Subcutaneous abdominal adipose tissue (tissue), 5 donors: ENCODE measurements at regions not wholly inside any gene's neighbourhood (a gene's known extent, or its start where the extent isn't known, plus 50 kb on each side); places are given as distances from the start of the nearest gene placed in this dataset.

Experiments used
- H3K27ac ChIP-seq: one replicate; pipeline ENCODE4 v1.7.0; 2013; ENCODE audit warnings: low read depth, mild to moderate bottlenecking, inconsistent platforms, low read length, moderate library complexity
- H3K27me3 ChIP-seq, 5 donors: one replicate each; pipeline ENCODE4 v1.7.0; 2013; ENCODE audit warnings: low read length in 5 of 5, inconsistent platforms in 1 of 5; ENCODE audit not compliant: control insufficient read depth in 5 of 5, insufficient read depth in 4 of 5
- H3K36me3 ChIP-seq, 5 donors: one replicate each; pipeline ENCODE4 v1.7.0; 2013; ENCODE audit warnings: low read length in 5 of 5; ENCODE audit not compliant: control insufficient read depth in 5 of 5, insufficient read depth in 5 of 5
- H3K4me1 ChIP-seq, 5 donors: one replicate each; pipeline ENCODE4 v1.7.0; 2013; ENCODE audit warnings: low read length in 5 of 5, mild to moderate bottlenecking in 3 of 5, moderate library complexity in 1 of 5; ENCODE audit not compliant: control insufficient read depth in 5 of 5, insufficient read depth in 5 of 5
- H3K4me3 ChIP-seq, 5 donors: one replicate each; pipeline ENCODE4 v1.7.0; 2013; ENCODE audit warnings: low read length in 5 of 5, low read depth in 1 of 5
- H3K9ac ChIP-seq, 5 donors: one replicate each; pipeline ENCODE4 v1.7.0; 2013; ENCODE audit warnings: low read length in 5 of 5, mild to moderate bottlenecking in 4 of 5, moderate library complexity in 3 of 5
- H3K9me3 ChIP-seq, 5 donors: one replicate each; pipeline ENCODE4 v1.7.0; 2013; ENCODE audit warnings: low read length in 5 of 5; ENCODE audit not compliant: control insufficient read depth in 5 of 5
- donor health status: healthy.
- donor health status: healthy.
- donor health status: healthy.
- donor health status: healthy.
- donor health status: healthy.

- Histone ChIP-seq H3K27me3 (no peaks in the 10 kb centered on the region), H3K27ac (no peak overlapping the region), H3K4me1 (peaks cover 0 to 13% (median 0%) of the 10 kb centered on the region in 5 donors), H3K4me3 (no peak overlapping the region), H3K36me3 (no peaks in the 10 kb centered on the region), H3K9ac (no peak overlapping the region), H3K9me3 (no peaks in the 10 kb centered on the region)
Measured at GRCh38 chr4:126775485-126776106, 857.2 kb upstream of the INTU start.

DNA sequence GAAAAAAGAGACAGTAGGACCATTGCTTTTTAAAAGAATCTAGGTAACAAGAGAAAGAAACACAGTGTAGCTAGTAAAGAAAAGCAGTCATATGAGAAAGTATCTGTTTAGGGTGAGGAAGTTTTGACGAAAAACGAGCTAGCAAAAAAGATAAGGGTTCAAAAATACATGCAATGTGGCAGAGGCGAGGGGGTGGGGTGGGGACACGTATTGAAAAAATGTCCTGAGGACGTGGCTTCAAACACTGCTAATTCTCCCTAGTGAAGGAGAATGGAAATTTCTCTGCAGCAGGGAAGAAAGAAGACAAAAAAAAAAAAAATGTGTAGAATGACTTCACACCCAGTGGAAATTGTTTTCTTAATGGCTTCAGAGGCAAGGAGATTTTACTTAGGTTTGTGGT lies 856.4 kb upstream of the INTU start:
- Histone ChIP-seq H3K9me3 (no peaks in the 10 kb centered on the region), H3K4me1 (peaks cover 0 to 13% (median 0%) of the 10 kb centered on the region in 5 donors), H3K4me3 (no peak overlapping the region), H3K27me3 (no peaks in the 10 kb centered on the region), H3K9ac (no peak overlapping the region), H3K27ac (no peak overlapping the region), H3K36me3 (no peaks in the 10 kb centered on the region)

GRCh38 chr4:126777649-126778048 lies 855.1 kb upstream of the INTU start:
- no peak overlapping the region for H3K4me3 ChIP-seq
- no peaks in the 10 kb centered on the region for H3K36me3 ChIP-seq
- H3K4me1 ChIP-seq, result peaks cover 0 to 13% (median 0%) of the 10 kb centered on the region in 5 donors
- H3K27me3 ChIP-seq, result no peaks in the 10 kb centered on the region
- H3K9me3 ChIP-seq, result no peaks in the 10 kb centered on the region
- no peak overlapping the region for H3K27ac ChIP-seq
- H3K9ac ChIP-seq, result no peak overlapping the region

DNA sequence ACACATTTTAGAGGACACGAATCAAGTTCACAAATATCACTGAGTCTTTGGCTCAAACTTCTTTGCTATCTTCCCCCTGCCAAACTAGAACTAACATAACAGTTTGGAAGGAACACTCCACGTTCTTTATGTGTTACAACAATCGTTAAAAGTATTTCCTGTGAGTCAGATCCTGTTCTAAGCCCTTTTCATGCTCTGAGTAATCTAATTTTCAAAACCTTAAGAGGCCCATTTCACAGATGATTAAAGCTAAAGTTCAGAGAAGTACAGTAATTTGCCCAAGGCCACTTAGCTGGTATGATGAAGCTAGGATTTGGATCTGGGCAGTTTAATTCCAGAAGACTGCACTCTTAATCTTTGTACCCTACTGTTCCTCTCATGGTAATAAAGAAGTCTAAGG lies 854.4 kb upstream of the INTU start:
- H3K4me1 ChIP-seq, result peaks cover 0 to 13% (median 0%) of the 10 kb centered on the region in 5 donors
- H3K4me3 ChIP-seq, result no peak overlapping the region
- no peak overlapping the region for H3K9ac ChIP-seq
- no peaks in the 10 kb centered on the region for H3K9me3 ChIP-seq
- H3K27ac ChIP-seq, result no peak overlapping the region
- H3K27me3 ChIP-seq, result no peaks in the 10 kb centered on the region
- H3K36me3 ChIP-seq, result no peaks in the 10 kb centered on the region

- H3K9ac ChIP-seq, result peak overlapping the region in 1 of 5 donors; percentile 68
- H3K4me3 ChIP-seq, result peak overlapping the region in 2 of 5 donors; percentile 61 to 71
- no peaks in the 10 kb centered on the region for H3K27me3 ChIP-seq
- no peaks in the 10 kb centered on the region for H3K9me3 ChIP-seq
- H3K36me3 ChIP-seq, result no peaks in the 10 kb centered on the region
- H3K4me1 ChIP-seq, result peaks cover 0 to 13% (median 0%) of the 10 kb centered on the region in 5 donors
- H3K27ac ChIP-seq, result no peak overlapping the region
Measured at GRCh38 chr4:126779001-126779400, 853.8 kb upstream of the INTU start.

DNA sequence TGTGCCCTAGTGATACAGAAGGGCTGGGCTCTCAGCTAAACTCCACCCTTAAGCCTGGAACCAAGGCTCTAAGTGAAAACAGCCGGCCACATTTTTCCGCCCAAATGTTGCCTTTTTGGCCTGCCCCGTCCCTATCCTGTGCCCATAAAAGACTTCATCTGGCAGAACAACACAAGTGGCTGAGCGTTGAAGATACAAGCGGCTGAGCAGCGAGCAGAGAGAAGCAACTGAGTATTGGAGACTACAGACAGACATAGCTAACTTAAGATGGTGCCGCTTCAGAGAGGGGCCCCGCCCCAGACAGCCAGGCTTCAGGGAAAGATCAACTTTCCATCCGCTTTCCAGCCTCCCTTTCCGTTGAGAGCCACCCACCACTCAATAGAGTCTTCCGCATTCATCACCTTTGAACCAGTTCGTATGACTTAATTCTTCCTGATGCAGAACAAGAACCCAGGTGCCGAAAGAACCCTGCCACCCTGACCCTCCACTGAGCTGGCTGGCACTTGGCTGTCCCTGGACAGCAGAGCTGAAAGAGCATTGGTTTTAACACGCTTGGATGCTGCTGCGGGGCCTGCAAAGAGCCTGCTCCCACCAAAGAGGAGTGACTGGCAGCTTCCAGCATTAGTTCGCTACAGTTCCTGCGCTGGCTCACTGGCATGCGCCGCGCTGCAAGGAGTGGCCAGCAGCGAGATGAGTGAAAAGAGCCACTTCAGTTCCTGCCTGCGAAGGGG lies 853.2 kb upstream of the INTU start:
- Histone ChIP-seq H3K9me3 (no peaks in the 10 kb centered on the region), H3K27me3 (no peaks in the 10 kb centered on the region), H3K27ac (peak overlapping the region; percentile 27), H3K4me3 (peak overlapping the region; percentile 37 to 71 (median 59)), H3K9ac (peak overlapping the region in 3 of 5 donors; percentile 52 to 68 (median 62)), H3K4me1 (peaks cover 0 to 13% (median 0%) of the 10 kb centered on the region in 5 donors), H3K36me3 (no peaks in the 10 kb centered on the region)

- Histone ChIP-seq H3K27ac (no peak overlapping the region), H3K27me3 (no peaks in the 10 kb centered on the region), H3K9ac (no peak overlapping the region), H3K36me3 (no peaks in the 10 kb centered on the region), H3K4me1 (peaks cover 0 to 13% (median 0%) of the 10 kb centered on the region in 5 donors), H3K9me3 (no peaks in the 10 kb centered on the region), H3K4me3 (no peak overlapping the region)
Measured at GRCh38 chr4:126783191-126783590, 849.6 kb upstream of the INTU start.

GRCh38 chr4:126784966-126785580 lies 847.7 kb upstream of the INTU start:
- H3K9me3 ChIP-seq, result no peaks in the 10 kb centered on the region
- no peak overlapping the region for H3K27ac ChIP-seq
- peaks cover 0 to under 1% (median 0%) of the 10 kb centered on the region in 5 donors for H3K4me1 ChIP-seq

GRCh38 chr4:126790633-126791032 lies 842.1 kb upstream of the INTU start:
- H3K27me3 ChIP-seq, result no peaks in the 10 kb centered on the region
- H3K27ac ChIP-seq, result no peak overlapping the region
- no peaks in the 10 kb centered on the region for H3K36me3 ChIP-seq
- no peaks in the 10 kb centered on the region for H3K4me1 ChIP-seq
- H3K9me3 ChIP-seq, result no peaks in the 10 kb centered on the region
- no peak overlapping the region for H3K4me3 ChIP-seq
- H3K9ac ChIP-seq, result no peak overlapping the region

More at GRCh38 chr4:126784966-126785580, 847.7 kb upstream of the INTU start:
- no peak overlapping the region for H3K9ac ChIP-seq
- no peak overlapping the region for H3K4me3 ChIP-seq
- H3K27me3 ChIP-seq, result no peaks in the 10 kb centered on the region
- H3K36me3 ChIP-seq, result no peaks in the 10 kb centered on the region

- no peaks in the 10 kb centered on the region for H3K9me3 ChIP-seq
Measured at GRCh38 chr4:126794363-126794762, 838.4 kb upstream of the INTU start.

More at GRCh38 chr4:126794363-126794762, 838.4 kb upstream of the INTU start:
- no peaks in the 10 kb centered on the region for H3K27me3 ChIP-seq
- H3K27ac ChIP-seq, result no peak overlapping the region
- H3K4me1 ChIP-seq, result no peaks in the 10 kb centered on the region
- H3K9ac ChIP-seq, result no peak overlapping the region
- H3K36me3 ChIP-seq, result no peaks in the 10 kb centered on the region
- no peak overlapping the region for H3K4me3 ChIP-seq
